Anterior cingulate cortex (tissue), 58 donors: ENCODE measurements at regions not wholly inside any gene's neighbourhood (a gene's known extent, or its start where the extent isn't known, plus 50 kb on each side); places are given as distances from the start of the nearest gene placed in this dataset.
"Not testable (repeated sequence)": the region's sequence is repeated elsewhere in the genome, so short reads cannot be mapped to it uniquely, and the experiment has no call there.

Experiments used
- DNase-seq, 58 donors: peaks; one replicate each; lab custom pipeline; 2025; lab: John Stamatoyannopoulos, UW

DNA sequence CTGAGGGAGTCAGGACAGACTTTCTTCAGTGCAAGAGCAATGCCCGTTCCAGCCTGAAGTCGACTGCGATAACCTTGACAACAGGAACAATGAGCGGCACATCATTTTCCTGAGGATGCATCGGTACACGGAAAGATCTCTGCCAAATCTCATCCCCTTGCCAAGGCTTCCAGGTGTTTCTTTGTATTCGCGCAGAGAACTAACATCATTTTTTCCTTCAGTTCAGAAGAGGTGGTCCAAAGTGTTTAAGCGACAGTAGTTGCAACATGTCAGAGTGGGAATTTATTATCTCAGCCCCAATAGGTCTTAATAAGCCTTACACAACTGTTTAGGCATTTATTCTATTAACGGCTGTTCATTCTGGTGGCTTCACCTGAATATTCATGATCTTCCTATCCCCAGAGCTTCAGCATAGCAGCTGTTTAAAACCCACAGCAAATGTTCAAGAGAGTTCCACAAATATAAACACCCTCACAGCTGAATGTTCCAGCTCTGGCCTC, 129.7 kb upstream of the NFIA start:
- DNase-seq: no peak

DNA sequence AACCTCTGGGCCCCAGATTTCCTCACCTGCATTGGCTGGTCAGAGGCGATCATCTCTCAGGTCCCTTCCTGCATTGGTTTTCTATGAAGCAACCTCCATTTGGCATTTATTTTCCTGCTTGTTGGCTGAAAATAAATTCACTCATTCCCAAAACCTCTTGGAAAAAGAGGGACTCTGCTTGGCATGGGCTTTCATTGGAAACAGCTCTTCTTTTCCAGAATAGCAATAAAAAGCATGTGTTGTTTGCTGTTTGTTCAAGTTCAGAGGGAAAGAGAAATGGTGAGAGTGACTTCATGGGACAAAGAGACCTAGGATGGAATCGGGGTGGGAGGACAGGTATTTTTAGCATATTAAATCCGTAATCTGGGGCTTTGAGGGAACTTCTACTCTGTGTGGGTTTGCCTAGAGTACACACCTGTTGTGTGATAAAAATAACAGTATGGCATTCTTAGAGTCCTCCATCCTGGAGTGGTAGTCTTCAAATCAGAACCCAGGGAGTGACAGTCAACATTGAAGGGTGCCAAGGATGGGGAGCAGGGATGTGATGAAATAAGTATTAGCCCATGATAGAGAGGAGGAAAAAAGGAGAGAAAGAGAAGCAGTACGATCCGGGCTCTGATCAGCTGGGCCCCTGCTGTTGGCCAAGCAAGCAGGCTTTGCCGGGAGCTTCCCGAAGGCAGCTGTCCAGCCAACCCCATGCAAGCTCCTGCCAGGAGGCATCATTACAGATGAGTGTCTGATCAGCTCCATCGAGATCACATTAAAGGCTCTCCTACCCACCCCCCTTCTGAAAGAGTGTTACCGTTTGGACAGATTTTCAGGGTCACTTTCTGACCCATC, 131.9 kb upstream of the NFIA start:
- no peak for DNase-seq

DNA sequence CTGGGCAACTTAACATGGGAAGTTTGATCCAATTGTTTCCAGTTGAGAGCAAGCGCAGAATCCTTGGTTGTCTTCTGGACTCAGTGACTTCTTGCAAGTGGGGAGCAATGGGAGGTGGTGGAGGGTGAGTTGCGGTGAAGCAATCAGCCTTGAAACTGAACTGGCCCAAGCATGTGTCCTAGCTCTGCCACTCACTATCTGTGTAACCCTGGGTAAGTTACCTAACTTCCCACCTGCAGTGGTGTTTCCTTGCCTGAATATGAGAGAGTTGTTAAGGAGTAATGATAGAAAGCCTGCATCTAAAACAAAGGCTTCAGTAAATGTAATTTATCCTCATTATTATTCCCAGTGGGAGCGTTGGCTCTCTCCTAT, 132.5 kb upstream of the NFIA start:
- no peak for DNase-seq

DNA sequence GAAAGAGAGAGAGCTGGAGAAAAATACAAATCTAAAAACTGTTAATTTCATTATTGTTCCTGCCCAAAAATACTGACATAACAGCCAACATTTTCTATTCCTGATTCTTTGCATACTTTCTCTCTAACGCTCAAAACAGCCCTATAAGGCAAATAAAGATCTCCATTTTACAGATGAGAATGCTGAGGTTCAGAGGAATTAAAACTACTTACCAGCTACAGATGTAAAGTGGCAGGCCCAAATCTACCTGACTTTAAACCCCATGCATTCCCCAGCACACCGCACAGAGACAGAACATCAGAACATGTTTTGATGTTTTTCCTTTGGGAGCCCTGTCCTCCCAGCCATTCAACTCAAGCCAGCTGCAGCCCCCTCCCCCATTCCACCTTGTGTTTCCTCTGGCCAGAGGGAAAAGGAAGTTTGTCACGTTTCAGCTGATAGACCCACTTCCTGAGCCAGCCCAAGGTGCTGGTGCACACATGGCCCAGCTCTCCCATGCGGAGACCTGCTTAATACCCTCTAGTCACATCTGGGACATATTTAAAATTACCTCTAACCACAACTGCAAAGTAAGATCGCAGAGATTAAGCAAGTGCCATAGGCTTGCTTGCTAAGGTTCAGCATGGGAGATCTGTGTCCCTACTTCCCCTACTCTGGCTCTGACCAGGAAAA, 133.1 kb upstream of the NFIA start:
- DNase-seq: no peak

DNA sequence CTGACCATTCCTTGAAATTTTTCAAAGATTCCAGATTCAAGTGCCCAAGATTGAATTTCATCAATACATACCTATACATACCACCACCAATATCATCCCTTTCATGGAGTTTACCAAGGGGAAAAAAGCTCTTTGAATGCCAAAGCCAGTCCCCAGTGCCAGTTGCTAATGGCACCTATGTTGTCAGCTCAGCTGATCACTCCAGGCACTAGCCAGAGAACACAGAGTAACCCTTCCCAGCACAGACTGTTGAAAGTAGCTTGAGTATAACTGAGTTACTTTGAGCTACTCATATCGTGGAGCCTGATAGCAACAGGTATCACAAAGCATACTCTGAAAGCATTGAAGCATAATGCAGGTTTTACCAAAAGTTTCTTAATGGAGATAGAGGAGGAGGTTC, 133.9 kb upstream of the NFIA start:
- peak in 1 of 58 donors; percentile 4 for DNase-seq

DNA sequence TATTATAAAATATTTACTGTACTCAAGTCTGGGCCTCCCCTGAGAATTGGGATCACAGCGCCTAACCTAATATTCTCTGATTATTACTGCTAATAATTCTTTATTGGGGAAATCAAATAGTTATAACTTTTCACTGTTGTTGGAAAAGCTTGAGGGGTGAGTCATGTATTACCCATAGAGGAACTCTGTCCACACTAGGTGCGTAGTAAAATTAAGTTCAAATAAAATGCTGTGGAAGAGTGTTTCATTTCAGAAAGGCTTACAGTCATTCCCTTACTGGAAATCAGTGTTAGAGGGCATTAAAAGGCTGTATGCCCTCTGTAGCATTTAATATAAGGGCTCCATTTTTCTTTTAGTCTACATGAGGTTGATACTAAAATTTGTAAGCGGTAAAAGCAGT, 135.0 kb upstream of the NFIA start:
- DNase-seq: no peak

DNA sequence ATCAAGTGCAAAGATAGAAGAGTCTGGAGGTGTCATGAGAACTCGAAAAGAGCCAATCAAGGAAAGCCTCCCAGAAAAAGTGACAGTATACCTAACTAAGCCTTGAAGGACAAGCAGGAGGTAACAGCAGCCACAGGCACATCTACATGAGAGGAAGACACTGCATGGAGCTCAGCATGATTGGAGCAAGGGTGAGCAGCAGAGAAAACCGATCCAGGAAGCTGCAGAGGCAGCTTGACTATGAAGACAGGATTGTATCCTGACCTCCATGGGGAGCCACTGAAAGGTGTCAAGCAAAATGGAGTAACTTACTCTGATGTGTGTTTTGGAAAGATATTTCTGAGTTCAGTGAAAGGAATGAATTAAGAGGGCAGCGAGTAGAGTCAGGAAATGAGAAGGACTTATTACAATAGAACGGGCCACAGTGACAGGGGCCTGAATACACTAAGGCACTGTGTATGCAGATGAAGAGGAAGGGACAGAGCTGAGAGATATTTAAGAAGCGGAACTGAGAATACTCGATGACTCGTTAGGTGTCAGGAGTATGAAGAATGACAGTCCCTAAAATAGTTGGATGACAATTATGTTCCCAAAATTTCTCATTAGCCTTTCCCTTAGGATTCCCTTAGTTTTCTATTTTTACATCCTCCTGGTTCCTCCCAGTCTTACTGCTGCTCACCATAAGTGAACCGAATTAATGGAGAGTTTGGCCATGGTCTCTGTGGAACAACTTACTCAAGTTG, 139.3 kb upstream of the NFIA start:
- DNase-seq: no peak

DNA sequence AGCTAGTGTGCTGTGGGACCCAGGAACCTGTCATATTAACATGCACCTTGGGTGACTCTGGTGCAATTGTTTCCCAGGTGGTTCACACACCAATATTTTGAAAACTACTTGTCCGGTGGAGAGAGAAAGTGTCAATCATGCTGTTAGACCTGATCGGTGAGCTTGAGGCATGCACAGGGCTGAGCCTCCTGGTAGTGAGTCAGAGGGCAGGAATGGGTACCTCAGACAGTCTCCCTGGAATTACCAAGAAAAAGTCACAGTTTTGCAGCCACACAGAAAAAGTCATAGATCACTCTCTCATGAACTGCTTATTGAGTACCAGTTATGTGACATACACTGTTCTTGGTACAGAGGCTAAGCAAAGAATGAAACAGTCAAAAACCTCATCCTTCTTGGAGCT, 140.1 kb upstream of the NFIA start:
- no peak for DNase-seq

DNA sequence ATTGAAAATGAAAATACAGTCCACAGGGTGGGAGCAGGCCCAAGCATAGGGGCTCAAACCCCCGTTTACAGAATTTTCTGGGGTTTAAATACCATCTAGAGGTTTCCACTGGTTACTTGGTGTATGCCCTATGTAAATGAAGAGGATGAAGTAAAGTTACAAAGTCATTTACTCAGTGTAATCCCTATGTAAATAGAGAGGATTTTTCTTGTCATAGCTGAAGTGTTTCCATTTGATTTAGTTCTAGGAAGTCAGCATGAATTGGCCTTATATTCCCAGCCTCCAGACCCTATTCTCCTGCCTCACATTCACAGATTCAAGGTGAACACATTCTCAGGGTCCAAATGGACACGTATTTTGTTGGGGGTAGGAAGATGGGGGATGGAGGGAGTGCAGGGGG, 141.7 kb upstream of the NFIA start:
- not testable (repeated sequence) for DNase-seq

DNA sequence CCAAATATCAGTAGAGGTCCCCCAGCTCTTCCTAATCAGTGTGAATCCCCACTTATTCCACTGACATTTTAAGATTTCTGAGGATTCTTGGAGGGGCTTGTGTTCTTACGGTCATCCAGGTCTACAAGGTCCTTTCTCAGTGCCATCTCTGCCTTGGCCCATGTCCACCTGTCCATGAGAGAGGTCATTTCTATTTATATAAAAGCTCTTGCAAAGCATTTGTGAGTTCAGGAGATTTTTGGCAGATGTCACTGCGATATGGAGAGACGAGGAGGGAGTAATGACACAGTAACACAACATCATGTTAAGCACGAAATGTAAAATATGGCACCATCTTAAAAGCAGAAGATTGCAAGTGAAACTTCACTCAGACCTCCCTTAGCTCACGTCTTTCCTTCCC, 144.6 kb upstream of the NFIA start:
- no peak for DNase-seq

DNA sequence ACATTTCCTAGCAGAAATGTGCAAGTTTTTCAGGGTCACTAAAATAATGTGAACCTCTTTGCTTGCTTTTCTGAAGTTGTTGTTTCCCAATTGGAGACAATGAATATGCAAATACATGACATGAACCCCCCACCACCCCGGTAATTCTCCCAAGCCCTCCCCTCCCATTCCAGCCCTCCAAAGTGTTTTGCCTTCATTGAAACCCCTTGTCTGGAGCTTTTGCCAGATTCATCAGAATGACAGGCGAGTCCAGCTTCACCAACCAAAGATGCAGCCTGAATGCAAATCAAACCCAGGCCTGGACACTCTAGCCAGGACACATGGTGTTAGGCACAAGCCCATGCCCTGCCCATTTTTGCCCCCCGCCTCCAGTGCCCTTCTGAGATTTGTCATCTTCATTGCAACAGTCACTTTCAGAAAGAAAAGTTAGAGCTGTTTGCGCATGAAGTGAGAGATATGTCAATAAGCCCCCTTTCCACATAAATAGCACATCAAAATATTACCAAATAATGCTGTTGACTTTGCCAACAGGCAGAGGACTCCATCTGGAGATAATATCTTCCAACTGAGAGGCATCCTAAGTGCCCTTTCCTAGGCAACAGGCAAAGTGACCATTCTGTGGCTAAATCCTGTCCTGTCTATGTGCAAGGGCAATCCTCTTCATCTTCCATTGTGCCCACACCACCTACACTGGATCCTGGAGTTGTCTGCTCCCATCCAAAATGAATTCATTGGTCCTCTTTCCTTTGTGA, 145.6 kb upstream of the NFIA start:
- peak in 11 of 58 donors; percentile 9 to 26 (median 19) for DNase-seq

DNA sequence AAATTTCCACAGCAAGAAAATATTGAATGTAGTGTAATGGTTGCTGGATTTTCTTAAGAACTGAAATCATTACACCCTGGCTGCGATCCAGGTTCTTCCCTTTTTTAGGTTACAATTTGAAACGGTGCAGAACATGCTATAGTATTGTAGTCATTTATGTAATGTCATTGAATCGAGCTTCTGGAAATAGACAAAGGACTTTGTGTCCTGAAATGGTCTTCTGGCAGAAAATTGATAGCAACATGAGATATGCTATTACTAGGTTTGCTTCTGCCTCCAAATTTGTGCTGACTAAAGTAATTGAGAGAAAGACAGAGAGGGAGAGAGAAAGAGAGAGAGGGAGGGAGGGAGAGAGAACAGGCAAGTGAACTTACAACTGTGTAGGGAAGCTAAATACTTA, 146.2 kb upstream of the NFIA start:
- DNase-seq: no peak

DNA sequence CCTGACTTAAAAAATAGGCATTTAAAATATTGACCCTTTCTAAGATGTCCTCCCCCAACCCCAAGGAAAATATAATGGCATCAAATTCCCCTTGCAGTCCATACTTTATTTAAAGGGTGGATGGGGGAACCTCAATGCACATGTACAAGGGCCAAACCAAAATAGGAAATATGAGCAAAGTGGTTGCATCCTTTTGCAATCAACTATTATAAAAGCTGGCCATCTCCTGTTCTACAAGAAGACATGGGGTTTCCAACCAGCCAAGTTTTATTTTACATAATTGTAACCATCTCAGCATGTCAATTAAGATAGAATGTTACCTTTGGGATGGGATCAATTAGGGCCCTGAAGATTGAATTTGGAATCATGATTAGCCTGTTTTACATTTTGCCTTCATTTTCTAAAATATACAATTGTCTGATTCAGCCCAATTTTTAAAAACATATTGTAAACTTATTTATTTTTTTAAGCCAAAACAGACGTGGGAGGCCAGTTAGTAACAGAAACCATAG, 146.7 kb upstream of the NFIA start:
- no peak for DNase-seq

DNA sequence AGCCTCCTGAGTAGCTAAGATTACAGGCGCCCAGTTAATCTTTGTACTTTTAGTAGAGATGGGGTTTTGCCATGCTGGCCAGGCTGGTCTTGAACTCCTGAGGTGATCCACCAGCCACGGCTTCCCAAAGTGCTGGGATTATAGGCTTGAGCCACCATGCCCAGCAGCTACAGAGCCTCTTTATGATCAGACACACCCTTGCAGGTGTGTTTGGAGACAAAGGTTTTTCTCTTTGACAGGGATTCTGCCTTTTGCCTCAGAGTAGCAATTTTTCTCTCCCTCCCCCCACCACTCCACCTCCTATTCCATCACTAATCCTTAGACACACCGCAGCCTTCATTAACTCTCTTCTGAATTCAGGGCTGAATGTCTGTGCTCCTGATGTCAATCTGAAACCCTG, 152.2 kb upstream of the NFIA start:
- DNase-seq: no peak

DNA sequence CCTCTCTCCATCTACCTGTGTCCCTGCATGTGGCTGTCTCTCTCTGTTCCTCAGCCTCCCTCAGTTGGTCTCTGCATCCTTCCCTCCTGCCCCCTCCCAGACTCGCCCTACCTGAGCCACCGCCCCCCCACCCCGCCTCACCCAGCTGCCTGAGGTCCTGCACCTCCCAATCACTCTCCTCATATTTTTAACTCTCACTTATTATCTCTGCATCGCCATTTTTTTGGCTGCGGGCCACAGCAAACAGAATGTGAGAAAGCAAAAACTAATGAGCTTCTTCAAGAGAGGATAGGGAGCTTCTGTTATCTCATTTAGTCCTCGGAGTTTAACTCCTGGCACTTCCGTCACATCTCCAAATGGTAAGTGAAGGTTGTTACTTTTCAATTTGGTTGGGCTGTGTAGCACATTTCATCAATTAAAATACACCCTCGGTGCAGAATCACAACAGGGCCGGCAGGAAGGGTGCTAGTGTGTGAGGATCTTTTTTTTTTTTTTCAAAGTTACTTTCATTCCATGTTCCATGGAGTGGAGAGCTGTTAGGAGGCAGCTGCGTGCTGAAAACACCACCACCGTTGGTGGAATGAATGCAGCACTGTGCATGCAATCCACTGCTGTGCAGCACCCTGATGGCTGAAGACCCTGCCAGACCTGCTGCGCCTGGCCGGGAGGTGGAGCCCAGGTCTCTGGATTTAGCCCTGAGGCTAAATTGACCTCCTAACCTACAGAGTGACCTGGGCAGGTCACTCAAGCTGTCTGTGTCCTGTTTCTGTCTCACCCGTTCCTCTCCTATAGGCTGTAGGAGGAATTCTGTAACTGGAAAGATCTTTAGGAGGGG, 157.2 kb upstream of the NFIA start:
- DNase-seq: no peak

DNA sequence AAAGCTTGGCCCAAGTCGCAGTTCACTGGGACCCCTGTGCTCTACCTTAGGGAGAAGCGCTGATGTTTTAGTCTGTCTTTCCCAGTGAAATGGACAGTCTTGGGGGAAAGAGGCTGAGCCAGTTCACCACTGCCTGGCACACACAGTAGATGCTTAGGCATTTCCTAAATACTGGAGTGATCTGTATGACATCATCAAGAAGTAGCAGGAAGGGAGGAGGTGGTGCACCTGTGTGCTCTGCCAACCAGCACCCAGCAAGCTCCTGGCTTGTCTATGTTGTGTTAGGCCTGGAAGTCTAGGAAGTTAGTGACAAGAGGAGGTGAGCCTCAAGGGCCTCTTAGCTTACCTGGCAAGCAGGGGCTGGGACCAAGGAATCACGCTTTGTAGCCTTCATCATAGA, 158.2 kb upstream of the NFIA start:
- DNase-seq: no peak

DNA sequence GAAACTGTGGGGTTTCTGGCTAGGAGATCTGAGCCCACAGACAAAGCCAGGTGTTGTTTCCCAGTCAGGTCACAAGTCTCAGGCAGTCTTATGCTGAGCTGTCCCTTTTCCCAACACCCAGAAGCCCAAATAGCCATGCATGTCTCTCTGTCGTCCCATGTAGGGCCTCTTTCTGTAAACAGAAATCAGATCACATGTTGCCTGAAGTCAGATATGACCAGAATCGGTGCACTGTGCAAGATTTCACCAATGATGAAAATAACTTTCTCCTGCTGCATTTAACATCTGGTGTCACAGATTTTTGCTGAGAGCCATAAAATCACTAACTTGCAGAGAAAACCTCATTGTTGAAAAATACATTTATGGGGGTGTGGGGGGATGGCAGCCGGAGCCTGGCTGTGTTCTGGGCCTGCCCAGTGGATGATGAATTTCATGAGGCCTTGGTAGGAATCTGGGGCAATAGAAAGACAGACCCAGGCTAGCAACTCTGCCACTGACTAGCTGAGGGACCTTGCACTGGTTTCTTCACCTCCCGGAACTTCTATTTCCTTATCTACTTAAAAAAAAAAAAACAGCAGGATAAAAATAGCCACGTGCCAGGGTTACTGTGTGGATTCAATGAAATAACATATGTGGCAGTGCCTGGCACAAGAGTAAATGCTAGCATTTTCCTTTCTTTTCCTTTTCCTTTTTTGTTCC, 158.8 kb upstream of the NFIA start:
- no peak for DNase-seq

DNA sequence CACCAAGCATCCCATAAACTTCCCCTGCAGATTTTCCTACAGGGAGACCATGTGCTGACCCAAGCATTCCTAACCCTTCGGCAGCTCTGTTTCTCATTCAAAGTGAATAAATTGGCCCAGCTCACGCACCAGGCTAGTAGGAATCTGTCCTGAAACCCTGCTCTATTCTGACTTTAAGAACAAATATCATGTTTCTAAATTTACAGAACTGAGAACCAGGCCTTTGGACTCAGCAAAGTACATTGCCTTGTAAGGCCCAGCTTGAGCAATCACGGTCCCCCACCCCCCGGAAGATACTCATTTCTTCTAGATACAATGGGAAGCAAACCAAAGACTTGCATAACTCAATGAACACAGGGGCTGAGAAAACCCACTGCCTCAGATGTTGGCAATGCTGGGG, 160.1 kb upstream of the NFIA start:
- DNase-seq: peak in 4 of 58 donors; percentile 7 to 33 (median 12)

DNA sequence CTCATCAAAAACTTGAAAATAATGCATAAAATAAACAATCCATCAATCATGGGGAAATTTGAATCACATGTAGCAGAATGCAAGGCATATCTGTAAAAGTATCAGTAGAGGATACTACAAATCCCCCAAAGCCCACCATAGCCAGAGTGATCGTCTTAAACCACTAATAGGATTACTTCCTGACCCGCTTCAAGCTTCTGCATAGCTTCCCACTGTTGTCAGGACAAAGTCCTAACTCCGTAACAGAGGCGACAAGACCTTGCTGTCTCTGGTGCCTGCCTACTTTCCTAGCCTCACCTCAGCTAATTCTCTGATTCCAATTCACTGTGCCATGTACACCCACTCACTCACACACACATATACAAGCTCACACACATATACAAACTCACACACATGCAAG, 161.2 kb upstream of the NFIA start:
- no peak for DNase-seq
